GM21447 (cell line): ENCODE measurements at regions not wholly inside any gene's neighbourhood (a gene's known extent, or its start where the extent isn't known, plus 50 kb on each side); places are given as distances from the start of the nearest gene placed in this dataset.

ENCODE experiments used
- ATAC-seq: cut with Tn5 transposase; IDR thresholded peaks from one replicate; pipeline ENCODE4 v1.9.1; 2021; ENCODE audit not compliant: unreplicated experiment

GRCh38 chr7:46559194-46559832, 638.2 kb upstream of the IGFBP3 start:
- no peak for ATAC-seq

DNA sequence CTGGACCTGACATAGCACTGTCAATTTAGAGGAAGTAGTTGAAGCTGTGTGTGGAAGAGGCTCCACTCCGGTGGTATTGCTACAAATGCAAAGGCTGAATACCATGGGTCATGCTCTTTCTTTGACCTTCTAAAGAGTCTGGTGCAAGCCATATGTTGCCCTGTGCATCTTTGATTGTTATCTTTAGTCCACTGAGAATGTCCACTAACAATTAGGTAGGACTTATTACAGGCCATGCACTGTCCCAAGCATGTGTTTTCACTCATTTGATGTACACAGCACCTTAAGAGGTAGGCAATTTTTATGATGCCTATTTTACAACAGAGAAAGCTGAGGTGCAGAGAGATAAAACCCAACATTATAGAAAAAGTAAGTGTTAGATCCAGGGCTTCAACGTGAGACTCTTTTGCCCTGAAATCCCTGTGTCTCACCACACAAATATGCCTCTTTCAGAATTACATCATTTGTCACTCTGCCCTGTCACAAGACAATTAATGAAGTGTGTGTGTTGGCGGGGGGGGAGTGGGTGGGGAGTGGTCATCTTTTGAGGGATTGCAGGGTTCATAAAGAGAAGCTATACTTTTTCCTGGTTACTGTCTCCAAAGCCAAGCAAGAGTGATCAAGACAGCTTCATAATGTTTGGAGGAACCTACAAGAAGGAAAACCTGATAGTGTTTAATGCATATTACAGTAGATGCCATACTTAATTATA, 637.6 kb upstream of the IGFBP3 start:
- ATAC-seq = no peak

DNA sequence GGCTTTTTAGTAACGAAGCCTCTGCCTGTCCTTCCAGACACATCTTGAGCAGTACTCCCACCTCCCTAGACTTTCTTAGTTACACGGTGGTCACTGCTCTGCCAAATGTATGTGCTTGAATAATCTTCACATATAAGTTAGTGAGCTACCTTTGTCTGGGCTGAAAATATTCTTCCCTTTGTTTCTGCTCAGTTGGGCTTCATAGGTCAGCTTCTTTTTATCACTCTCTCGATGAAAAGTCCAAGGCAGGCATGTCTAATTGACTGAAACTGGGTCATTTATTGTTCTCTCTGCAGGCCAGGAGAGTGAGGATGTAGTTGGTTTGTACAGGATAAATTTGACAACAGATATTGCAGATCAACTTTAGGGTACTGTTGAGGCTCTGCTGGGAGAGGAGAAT, 636.7 kb upstream of the IGFBP3 start:
- no peak for ATAC-seq

DNA sequence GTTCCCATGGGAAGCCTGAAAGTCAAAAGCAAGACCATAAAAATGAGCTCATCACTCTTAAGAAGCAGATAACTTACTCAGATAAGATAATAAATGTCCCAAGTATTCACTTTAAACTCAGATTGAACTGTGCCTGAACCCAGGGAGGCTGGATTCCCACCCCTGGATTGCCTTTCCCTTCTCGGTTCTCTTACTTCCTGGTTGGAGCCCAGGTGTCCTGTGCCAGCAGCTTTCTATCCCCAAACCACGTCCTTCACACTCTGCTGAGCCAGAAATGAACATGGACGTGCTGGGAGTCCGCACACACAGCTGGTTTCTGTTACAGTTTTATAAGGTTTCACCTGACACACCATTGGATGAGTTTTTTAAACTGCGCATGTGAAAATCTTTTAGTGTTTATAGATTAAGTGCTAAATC, 636.2 kb upstream of the IGFBP3 start:
- ATAC-seq = no peak

DNA sequence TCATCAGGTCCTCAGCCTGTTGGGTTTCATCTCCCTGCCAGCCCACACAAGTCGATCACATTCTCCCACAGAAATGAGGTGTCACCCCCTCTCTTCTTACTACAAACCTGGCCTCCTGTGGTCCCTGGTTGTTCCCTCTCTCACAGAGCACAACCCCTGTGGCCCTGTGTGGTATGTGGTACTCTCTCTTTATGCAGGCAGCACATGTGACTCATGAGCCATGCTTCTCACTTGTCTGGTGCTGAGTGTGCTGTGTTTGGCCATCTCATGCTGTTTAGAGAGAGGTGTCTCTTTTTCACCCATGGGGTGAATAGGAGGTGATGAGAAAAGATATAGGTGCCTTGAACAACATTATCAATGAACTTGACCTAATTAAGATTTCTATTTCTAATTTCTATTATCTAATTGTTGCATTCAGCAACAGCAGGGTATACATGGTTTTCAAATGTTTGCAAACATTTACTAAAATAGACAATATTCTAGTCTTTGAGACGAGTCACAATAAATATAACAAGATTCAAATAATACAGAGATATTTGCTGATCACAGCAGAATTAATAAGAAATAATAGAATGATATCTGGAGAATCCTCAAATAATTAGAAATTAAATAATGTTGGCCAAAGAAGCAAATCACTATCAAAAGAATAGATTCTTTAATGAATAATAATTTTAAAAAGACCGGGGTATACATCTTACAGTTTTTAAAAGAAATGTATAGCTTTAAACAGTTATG, 633.8 kb upstream of the IGFBP3 start:
- ATAC-seq = no peak

DNA sequence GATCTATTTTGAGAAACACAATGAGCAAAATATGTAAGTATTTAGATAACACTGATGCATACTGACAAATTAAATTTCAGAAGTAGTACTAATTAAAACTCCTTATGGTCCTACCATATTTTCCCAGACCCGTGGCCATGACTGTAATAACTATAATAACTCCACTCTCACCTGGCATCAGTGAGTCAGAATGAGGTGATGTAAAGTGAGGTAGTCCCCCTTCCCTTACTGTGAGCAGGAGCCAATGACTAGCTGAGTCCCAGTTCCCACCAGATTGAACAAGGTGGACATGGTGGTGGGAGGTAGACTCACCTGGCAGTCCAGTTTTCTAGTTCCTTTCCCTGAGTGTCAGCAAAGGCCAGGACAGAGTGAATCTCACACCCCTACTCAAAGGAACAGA, 630.5 kb upstream of the IGFBP3 start:
- no peak for ATAC-seq

- no peak for ATAC-seq
Measured at GRCh38 chr7:46550864-46551263, 629.8 kb upstream of the IGFBP3 start.

- ATAC-seq = no peak
Measured at GRCh38 chr7:46549892-46550639, 629.0 kb upstream of the IGFBP3 start.

DNA sequence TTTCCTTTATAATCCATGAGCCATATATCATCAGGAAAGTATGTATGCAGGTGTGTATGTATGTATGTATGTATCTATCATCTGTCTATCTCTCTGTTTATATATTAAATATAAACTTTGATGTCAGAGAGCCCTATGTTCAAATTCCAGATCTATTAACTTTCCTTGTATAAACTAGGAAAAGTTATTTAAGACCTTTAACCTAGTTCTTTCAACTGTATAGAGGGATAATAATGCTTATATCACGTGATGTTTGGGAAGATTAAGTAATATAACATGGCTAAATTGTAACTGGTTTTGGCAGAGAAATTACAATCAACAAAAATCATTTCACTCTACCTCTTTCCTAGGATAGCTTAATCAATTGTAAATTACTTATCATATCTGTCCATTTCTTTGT, 628.3 kb upstream of the IGFBP3 start:
- ATAC-seq = no peak

GRCh38 chr7:46547044-46547443, 626.0 kb upstream of the IGFBP3 start:
- ATAC-seq = no peak

GRCh38 chr7:46545790-46546189, 624.7 kb upstream of the IGFBP3 start:
- no peak for ATAC-seq

DNA sequence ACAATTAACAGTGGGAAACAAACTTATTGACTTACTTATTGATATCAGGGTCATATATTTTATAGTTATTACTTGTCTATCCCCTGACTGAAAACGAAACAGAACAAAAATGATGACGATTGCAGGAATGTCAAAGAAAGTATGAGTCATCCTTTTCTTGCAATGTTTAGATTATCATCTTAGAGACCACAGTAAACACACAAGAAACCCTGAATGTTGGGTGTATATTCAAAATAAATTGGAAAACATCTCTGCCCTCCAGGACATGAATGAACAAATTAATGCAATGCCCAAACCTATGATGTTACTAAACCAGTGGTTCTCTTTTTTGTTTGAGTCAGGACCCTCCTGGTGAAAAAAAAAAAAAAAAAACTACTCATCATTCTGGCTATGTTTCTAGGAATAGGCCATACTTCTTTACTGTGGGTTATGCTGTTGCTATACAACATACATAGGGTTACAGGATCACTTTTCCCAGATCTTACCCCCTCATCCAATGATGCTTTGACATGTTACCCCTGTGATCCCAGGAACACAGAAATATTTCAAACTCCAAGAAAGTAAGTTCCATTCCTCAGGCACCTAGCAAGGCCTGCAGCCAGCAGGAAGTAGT, 623.4 kb upstream of the IGFBP3 start:
- ATAC-seq = no peak

DNA sequence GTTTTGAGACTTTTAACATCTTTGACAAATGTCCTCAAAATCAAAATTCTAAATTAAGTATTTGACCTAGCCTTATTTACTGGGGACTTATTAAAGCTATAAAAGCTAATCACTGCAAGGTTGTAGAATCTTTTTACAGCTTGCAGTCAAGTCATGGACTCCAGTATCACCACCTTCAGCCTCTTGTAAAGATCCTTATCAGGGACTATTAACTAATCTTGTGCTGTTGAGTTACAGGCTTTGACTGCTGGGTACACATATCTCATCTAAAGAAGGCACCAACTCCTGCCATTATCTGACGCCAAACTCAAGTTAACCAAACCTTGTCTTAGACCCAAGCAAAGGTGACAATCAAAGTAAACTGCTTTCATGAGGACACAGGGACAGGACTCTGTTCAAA, 621.0 kb upstream of the IGFBP3 start:
- ATAC-seq = no peak

- ATAC-seq = no peak
Measured at GRCh38 chr7:46539892-46540483, 618.9 kb upstream of the IGFBP3 start.

- ATAC-seq = no peak
Measured at GRCh38 chr7:46537191-46537905, 616.3 kb upstream of the IGFBP3 start.

GRCh38 chr7:46534664-46535588, 613.9 kb upstream of the IGFBP3 start:
- ATAC-seq = no peak

- ATAC-seq = no peak
Measured at GRCh38 chr7:46533946-46534345, 612.9 kb upstream of the IGFBP3 start.

DNA sequence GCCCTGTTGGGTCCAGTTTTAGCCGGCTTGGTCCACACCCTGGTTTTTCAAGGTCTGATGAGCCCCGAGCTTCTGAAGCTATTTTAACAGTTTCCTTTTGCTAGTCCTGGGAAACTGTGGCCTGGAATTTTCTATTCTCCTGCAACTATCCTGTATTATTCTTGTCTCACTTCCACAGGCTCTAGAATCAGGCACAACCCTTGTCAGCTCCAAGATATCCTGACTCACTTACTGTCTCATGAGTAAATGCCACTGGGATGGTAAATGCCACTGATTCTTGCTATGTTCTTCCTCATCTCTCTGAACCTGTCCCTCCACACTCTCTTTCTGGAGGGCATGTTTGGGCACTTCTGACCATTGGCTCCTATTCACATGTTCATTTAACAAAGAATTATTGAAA, 611.5 kb upstream of the IGFBP3 start:
- no peak for ATAC-seq
